Caco-2 (cell line): ENCODE measurements at regions not wholly inside any gene's neighbourhood (a gene's known extent, or its start where the extent isn't known, plus 50 kb on each side); places are given as distances from the start of the nearest gene placed in this dataset.

ENCODE experiments used
- BruUV-seq: library from RNA; stranded (reverse); fragments of 400-500 nt; replicated peaks from 2 replicates; lab custom pipeline; 2021; lab: Mats Ljungman, UMichigan
- CTCF ChIA-PET: fragments of 300-600 bp; sonication (Branson Sonifier 250); formaldehyde crosslinking; loops from one replicate; lab custom pipeline; 2022; ENCODE audit warnings: antibody characterized with exemption; lab: Charles Lee
- POLR2A ChIA-PET: fragments of 300-600 bp; sonication (Branson Sonifier 250); formaldehyde crosslinking; loops from one replicate; lab custom pipeline; 2022; ENCODE audit warnings: antibody characterized with exemption; lab: Charles Lee
- DNase-seq, 2 experiments: peaks; one replicate each; pipeline versions ENCODE4 v3.0.0 to v3.0.0-alpha.2; 2020 to 2022
- H3K27me3 ChIP-seq: replicated peaks from 2 replicates; pipeline ENCODE4 v1.6.0; 2011; ENCODE audit warnings: low read length; ENCODE audit not compliant: control insufficient read depth, insufficient read depth
- H3K36me3 ChIP-seq: 2 replicates; pipeline ENCODE4 v1.5.1; 2011; ENCODE audit warnings: low read length; ENCODE audit not compliant: control insufficient read depth, insufficient read depth
- H3K4me1 ChIP-seq: fragments of 250-450 bp; sonication (Bioruptor Pico); 2 replicates; pipeline ENCODE4 v1.5.1; 2020; ENCODE audit warnings: mild to moderate bottlenecking
- H3K4me3 ChIP-seq: 2 replicates; pipeline ENCODE4 v1.5.1; 2011; ENCODE audit warnings: low read depth, mild to moderate bottlenecking, control low read depth, low read length
- H3K9me3 ChIP-seq: fragments of 250-450 bp; sonication (Bioruptor Pico); 2 replicates; pipeline ENCODE4 v1.5.1; 2020; ENCODE audit warnings: mild to moderate bottlenecking, moderate library complexity
- H3K27ac Mint-ChIP-seq: one replicate; pipeline ENCODE4 v1.8.0; 2022; ENCODE audit warnings: mixed read lengths; ENCODE audit not compliant: unreplicated experiment
- H3K27me3 Mint-ChIP-seq: one replicate; pipeline ENCODE4 v1.8.0; 2022; ENCODE audit warnings: mixed read lengths; ENCODE audit not compliant: insufficient read depth, unreplicated experiment
- H3K36me3 Mint-ChIP-seq: one replicate; pipeline ENCODE4 v1.8.0; 2022; ENCODE audit warnings: mild to moderate bottlenecking, mixed read lengths; ENCODE audit not compliant: insufficient read depth, unreplicated experiment
- H3K4me1 Mint-ChIP-seq: one replicate; pipeline ENCODE4 v1.8.0; 2022; ENCODE audit warnings: low read depth, mixed read lengths; ENCODE audit not compliant: unreplicated experiment
- H3K4me3 Mint-ChIP-seq: one replicate; pipeline ENCODE4 v1.8.0; 2022; ENCODE audit warnings: mild to moderate bottlenecking, moderate library complexity, mixed read lengths; ENCODE audit not compliant: unreplicated experiment
- H3K9me3 Mint-ChIP-seq: one replicate; pipeline ENCODE4 v1.8.0; 2022; ENCODE audit warnings: mixed read lengths; ENCODE audit not compliant: unreplicated experiment
- intact Hi-C: fragments of 100-400 bp; cut with micrococcal nuclease; formaldehyde crosslinking; loops from one replicate; pipeline ENCODE4 v1.10.0; 2022; ENCODE audit not compliant: unreplicated experiment
- TF ChIP-seq, protein P1 (sequence below), 2 experiments: fragments of 200-600 bp in 1 of 2; IDR thresholded peaks; 1 replicate in 1 of 2; 2 replicates in 1 of 2; pipeline versions ENCODE4 v1.5.1 to v1.8.0; 2011 to 2022; ENCODE audit warnings: antibody characterized with exemption in 1 of 2, control low read depth in 1 of 2, inconsistent platforms in 1 of 2, low read depth in 1 of 2, low read length in 1 of 2, mild to moderate bottlenecking in 1 of 2, moderate library complexity in 1 of 2; ENCODE audit not compliant: insufficient read depth in 1 of 2, severe bottlenecking in 1 of 2, unreplicated experiment in 1 of 2

DNA sequence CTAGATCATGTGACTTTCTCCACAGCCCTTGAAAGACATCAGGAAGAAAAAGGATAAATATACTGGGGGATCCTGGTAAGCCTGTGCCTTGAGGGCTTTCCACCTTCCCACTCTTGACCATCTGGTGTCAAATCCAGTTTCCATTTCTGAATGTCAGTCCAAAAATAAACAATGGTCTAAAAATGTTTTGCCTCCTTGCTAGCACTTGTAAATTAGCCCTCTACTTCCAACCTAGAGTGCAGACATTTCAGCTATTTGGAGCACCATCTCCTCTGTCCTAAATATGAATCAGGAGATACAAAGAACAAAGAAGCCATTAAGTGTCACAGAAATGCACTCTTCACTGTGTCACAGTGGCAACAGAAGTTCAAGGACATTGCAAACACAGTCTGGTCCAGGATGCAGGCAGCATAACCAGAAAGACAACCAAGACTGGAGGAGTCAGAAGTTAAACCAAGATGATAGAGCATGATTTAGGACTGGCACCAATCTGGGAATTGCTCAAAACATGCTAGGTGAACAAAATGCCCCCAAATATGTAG, 88.1 kb downstream of the CCDC34 start:
- Mint-ChIP-seq H3K27me3 (peaks cover 12% of the 10 kb centered on the region), H3K4me3 (no peak overlapping the region), H3K27ac (no peak overlapping the region), H3K9me3 (no peaks in the 10 kb centered on the region), H3K4me1 (no peaks in the 10 kb centered on the region), H3K36me3 (no peaks in the 10 kb centered on the region)
- intact Hi-C loops: no loop called here
- ChIA-PET CTCF (interaction anchor here (1.1 kb wide), 1 partner anchor 21 kb away, joined by 4 read pairs; no protein-coding TSS in a partner anchor), POLR2A (no interaction called here)
- Histone ChIP-seq H3K4me1 (no peaks in the 10 kb centered on the region), H3K4me3 (no peak overlapping the region), H3K27me3 (no peaks in the 10 kb centered on the region), H3K9me3 (no peaks in the 10 kb centered on the region), H3K36me3 (no peaks in the 10 kb centered on the region)
- TF ChIP-seq, protein P1, sequence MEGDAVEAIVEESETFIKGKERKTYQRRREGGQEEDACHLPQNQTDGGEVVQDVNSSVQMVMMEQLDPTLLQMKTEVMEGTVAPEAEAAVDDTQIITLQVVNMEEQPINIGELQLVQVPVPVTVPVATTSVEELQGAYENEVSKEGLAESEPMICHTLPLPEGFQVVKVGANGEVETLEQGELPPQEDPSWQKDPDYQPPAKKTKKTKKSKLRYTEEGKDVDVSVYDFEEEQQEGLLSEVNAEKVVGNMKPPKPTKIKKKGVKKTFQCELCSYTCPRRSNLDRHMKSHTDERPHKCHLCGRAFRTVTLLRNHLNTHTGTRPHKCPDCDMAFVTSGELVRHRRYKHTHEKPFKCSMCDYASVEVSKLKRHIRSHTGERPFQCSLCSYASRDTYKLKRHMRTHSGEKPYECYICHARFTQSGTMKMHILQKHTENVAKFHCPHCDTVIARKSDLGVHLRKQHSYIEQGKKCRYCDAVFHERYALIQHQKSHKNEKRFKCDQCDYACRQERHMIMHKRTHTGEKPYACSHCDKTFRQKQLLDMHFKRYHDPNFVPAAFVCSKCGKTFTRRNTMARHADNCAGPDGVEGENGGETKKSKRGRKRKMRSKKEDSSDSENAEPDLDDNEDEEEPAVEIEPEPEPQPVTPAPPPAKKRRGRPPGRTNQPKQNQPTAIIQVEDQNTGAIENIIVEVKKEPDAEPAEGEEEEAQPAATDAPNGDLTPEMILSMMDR (IDR thresholded peaks at IDR 0.05; ENCODE audit: insufficient read depth in 1 of 2, low read depth in 1 of 2, low read length in 1 of 2, severe bottlenecking in 1 of 2, unreplicated experiment in 1 of 2): no peak
- BruUV-seq: no TSS peak
- DNase-seq: no peak

DNA sequence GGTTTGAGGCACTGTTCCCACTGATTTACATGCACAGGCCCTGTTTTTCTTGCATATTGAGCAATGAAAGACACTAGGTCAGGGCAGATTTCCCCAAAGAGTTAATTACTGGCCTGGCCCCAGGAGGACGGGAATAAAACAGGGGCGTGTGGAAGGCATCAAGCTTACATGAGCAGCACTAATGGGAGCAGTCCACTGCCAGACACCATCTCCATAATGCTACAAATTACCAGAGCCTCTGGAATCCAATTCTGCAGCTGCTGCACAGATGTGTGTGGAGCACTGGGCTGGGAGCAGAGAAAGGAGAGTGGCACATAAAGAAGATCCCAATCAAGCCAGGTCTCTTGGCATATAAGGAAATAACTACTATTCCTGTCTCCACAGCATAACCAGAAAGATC, 96.9 kb downstream of the CCDC34 start:
- DNase-seq: no peak
- Histone ChIP-seq H3K36me3 (no peaks in the 10 kb centered on the region), H3K27me3 (no peaks in the 10 kb centered on the region), H3K4me1 (no peaks in the 10 kb centered on the region), H3K9me3 (no peaks in the 10 kb centered on the region), H3K4me3 (no peak overlapping the region)
- Mint-ChIP-seq H3K27ac (no peak overlapping the region), H3K27me3 (peaks cover 4% of the 10 kb centered on the region), H3K4me3 (no peak overlapping the region), H3K9me3 (no peaks in the 10 kb centered on the region), H3K4me1 (no peaks in the 10 kb centered on the region), H3K36me3 (no peaks in the 10 kb centered on the region)
- no TSS peak for BruUV-seq
- POLR2A ChIA-PET: no interaction called here
- TF ChIP-seq, protein P1 (IDR thresholded peaks at IDR 0.05; ENCODE audit: insufficient read depth in 1 of 2, low read depth in 1 of 2, low read length in 1 of 2, severe bottlenecking in 1 of 2, unreplicated experiment in 1 of 2): no peak
- intact Hi-C loops: no loop called here
- CTCF ChIA-PET: no interaction called here

DNA sequence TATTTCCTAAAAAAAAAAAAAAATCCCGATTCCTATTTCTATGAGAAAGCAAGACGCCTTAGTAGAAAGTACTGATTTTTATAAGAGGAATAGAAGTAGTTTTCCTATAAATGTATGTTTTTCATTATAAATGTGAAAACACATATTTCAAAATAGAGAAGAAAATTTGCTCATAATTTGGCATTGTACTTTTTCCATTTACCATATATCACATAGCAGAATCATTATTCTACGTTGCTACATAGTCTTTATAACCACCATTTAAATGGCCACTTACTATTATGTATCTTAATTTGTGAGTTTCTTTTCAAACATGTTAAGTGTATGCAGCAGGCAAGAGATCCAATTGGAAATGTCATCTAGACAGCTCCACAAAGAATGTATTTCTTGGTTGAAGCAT, 99.0 kb downstream of the CCDC34 start:
- H3K9me3 Mint-ChIP-seq: no peaks in the 10 kb centered on the region
- CTCF ChIA-PET: no interaction called here

More for the DNA sequence above, 99.0 kb downstream of the CCDC34 start:
- Histone ChIP-seq H3K9me3 (no peaks in the 10 kb centered on the region), H3K4me1 (no peaks in the 10 kb centered on the region), H3K4me3 (no peak overlapping the region), H3K27me3 (no peaks in the 10 kb centered on the region), H3K36me3 (no peaks in the 10 kb centered on the region)
- no TSS peak for BruUV-seq
- Mint-ChIP-seq H3K4me3 (no peak overlapping the region), H3K27ac (no peak overlapping the region), H3K36me3 (no peaks in the 10 kb centered on the region), H3K27me3 (peaks cover 4% of the 10 kb centered on the region), H3K4me1 (no peaks in the 10 kb centered on the region)
- intact Hi-C loops: no loop called here
- POLR2A ChIA-PET: no interaction called here
- TF ChIP-seq, protein P1 (IDR thresholded peaks at IDR 0.05; ENCODE audit: insufficient read depth in 1 of 2, low read depth in 1 of 2, low read length in 1 of 2, severe bottlenecking in 1 of 2, unreplicated experiment in 1 of 2): no peak
- DNase-seq: no peak
